Esophagus squamous epithelium (tissue), 4 donors: ENCODE measurements at regions not wholly inside any gene's neighbourhood (a gene's known extent, or its start where the extent isn't known, plus 50 kb on each side); places are given as distances from the start of the nearest gene placed in this dataset.

Experiments
- POLR2A ChIP-seq, 4 donors: fragments of 450-650 bp; IDR thresholded peaks; one replicate each; pipeline ENCODE4 v1.6.1; 2017; ENCODE audit warnings: antibody characterized with exemption in 4 of 4, mild to moderate bottlenecking in 4 of 4, moderate library complexity in 3 of 4
- TF ChIP-seq, protein P1 (sequence below), 6 experiments: fragments of 450-650 bp in 4 of 6; fragments of 200-600 bp in 2 of 6; sonication (generic) in 2 of 6; IDR thresholded peaks; one replicate each; pipeline ENCODE4 v1.5.1; 2016 to 2019; ENCODE audit warnings: antibody characterized with exemption in 6 of 6, mild to moderate bottlenecking in 4 of 6, moderate library complexity in 4 of 6

DNA sequence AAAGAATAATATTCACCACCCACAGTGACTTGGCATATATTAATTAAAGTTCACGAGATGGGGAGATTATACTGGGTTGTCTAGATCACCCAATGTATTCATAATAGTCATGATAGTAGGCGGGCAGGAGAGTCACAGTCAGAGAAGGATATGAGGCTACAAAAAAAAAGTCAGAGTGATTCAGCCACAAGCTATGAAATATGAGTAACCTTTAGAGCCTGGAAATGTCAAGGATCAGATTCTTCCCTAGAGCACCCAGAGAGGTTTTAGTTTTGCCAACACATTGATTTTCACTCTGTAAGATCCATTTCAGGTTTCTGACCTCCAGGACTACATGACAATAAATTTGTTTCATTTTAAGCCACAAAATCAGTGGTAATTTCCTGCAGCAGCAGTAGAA lies 501.9 kb downstream of the GABRG1 start:
- TF ChIP-seq, protein P1, sequence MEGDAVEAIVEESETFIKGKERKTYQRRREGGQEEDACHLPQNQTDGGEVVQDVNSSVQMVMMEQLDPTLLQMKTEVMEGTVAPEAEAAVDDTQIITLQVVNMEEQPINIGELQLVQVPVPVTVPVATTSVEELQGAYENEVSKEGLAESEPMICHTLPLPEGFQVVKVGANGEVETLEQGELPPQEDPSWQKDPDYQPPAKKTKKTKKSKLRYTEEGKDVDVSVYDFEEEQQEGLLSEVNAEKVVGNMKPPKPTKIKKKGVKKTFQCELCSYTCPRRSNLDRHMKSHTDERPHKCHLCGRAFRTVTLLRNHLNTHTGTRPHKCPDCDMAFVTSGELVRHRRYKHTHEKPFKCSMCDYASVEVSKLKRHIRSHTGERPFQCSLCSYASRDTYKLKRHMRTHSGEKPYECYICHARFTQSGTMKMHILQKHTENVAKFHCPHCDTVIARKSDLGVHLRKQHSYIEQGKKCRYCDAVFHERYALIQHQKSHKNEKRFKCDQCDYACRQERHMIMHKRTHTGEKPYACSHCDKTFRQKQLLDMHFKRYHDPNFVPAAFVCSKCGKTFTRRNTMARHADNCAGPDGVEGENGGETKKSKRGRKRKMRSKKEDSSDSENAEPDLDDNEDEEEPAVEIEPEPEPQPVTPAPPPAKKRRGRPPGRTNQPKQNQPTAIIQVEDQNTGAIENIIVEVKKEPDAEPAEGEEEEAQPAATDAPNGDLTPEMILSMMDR (IDR thresholded peaks at IDR 0.05), result no peak
- no peak for TF ChIP-seq POLR2A (IDR thresholded peaks at IDR 0.05)
